Sigmoid colon (tissue), 3 donors: ENCODE measurements at regions not wholly inside any gene's neighbourhood (a gene's known extent, or its start where the extent isn't known, plus 50 kb on each side); places are given as distances from the start of the nearest gene placed in this dataset.

Experiments used
- CTCF ChIP-seq, 4 experiments: fragments of 450-650 bp in 3 of 4; fragments of 200-600 bp in 1 of 4; IDR thresholded peaks; one replicate each; pipeline ENCODE4 v1.5.1; 2016 to 2019; ENCODE audit warnings: antibody characterized with exemption in 4 of 4, mild to moderate bottlenecking in 3 of 4, moderate library complexity in 2 of 4
- POLR2A ChIP-seq, 2 donors: fragments of 450-650 bp; IDR thresholded peaks; one replicate each; pipeline ENCODE4 v1.6.1; 2016; ENCODE audit warnings: antibody characterized with exemption in 2 of 2, mild to moderate bottlenecking in 2 of 2, moderate library complexity in 2 of 2

DNA sequence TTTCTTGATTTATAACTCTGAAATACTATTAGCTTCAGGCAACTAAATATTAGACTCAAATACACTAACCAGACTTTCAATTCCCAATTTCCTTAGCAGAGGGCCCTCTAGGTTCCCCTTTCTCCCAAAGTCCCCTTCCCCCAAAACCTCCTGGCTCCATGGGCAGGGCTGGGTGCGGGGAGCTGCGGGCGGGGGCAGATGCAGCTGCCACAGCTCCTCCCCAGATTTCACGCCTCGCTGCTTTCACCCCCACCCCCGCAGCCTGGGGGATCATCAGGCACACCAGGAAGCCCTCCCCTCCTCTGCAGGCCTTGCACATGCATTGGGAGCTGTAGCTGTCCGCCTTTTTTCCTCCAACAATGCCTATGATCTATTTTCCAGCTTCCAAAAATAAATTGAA lies 82.8 kb upstream of the SPATA31C2 start:
- TF ChIP-seq CTCF (IDR thresholded peaks at IDR 0.05), result no peak
- TF ChIP-seq POLR2A (IDR thresholded peaks at IDR 0.05), result no peak
